Calu3 (cell line): ENCODE measurements at regions not wholly inside any gene's neighbourhood (a gene's known extent, or its start where the extent isn't known, plus 50 kb on each side); places are given as distances from the start of the nearest gene placed in this dataset.

Experiments
- BruUV-seq: library from RNA; stranded (reverse); fragments of 400-500 nt; replicated peaks from 2 replicates; lab custom pipeline; 2021; lab: Mats Ljungman, UMichigan
- CTCF ChIA-PET: fragments of 300-600 bp; sonication (Branson Sonifier 250); formaldehyde crosslinking; loops from one replicate; lab custom pipeline; 2022; ENCODE audit warnings: antibody characterized with exemption; lab: Charles Lee
- DNase-seq: peaks from one replicate; pipeline ENCODE4 v3.0.0; 2022
- H3K27ac Mint-ChIP-seq: one replicate; pipeline ENCODE4 v1.8.0; 2022; ENCODE audit warnings: mixed read lengths; ENCODE audit not compliant: unreplicated experiment
- H3K27me3 Mint-ChIP-seq: one replicate; pipeline ENCODE4 v1.8.0; 2022; ENCODE audit warnings: mixed read lengths; ENCODE audit not compliant: unreplicated experiment
- H3K36me3 Mint-ChIP-seq: one replicate; pipeline ENCODE4 v1.8.0; 2022; ENCODE audit warnings: mild to moderate bottlenecking, moderate library complexity, mixed read lengths; ENCODE audit not compliant: insufficient read depth, unreplicated experiment
- H3K4me1 Mint-ChIP-seq: one replicate; pipeline ENCODE4 v1.8.0; 2022; ENCODE audit warnings: mild to moderate bottlenecking, low read depth, mixed read lengths; ENCODE audit not compliant: unreplicated experiment
- H3K4me3 Mint-ChIP-seq: one replicate; pipeline ENCODE4 v1.8.0; 2022; ENCODE audit warnings: mild to moderate bottlenecking, low read depth, moderate library complexity, mixed read lengths; ENCODE audit not compliant: unreplicated experiment
- H3K9me3 Mint-ChIP-seq: one replicate; pipeline ENCODE4 v1.8.0; 2022; ENCODE audit warnings: low read depth, mixed read lengths; ENCODE audit not compliant: unreplicated experiment
- CTCF ChIP-seq: fragments of 200-600 bp; IDR thresholded peaks from one replicate; pipeline ENCODE4 v1.8.0; 2022; ENCODE audit warnings: antibody characterized with exemption; ENCODE audit not compliant: unreplicated experiment
- intact Hi-C: fragments of 100-400 bp; cut with micrococcal nuclease; formaldehyde crosslinking; loops from one replicate; pipeline ENCODE4 v1.10.0; 2022; ENCODE audit not compliant: unreplicated experiment

GRCh38 chr5:68370196-68370595 lies 154.6 kb downstream of the PIK3R1 start:
- Mint-ChIP-seq H3K27ac (no peak overlapping the region), H3K4me3 (no peak overlapping the region), H3K27me3 (no peaks in the 10 kb centered on the region), H3K9me3 (peaks cover 2% of the 10 kb centered on the region), H3K4me1 (peaks cover 12% of the 10 kb centered on the region), H3K36me3 (no peaks in the 10 kb centered on the region)
- TF ChIP-seq CTCF, result no peak
- no TSS peak for BruUV-seq
- intact Hi-C loops, result no loop called here
- DNase-seq, result no peak
- CTCF ChIA-PET, result no interaction called here

GRCh38 chr5:68371607-68372006 lies 156.1 kb downstream of the PIK3R1 start:
- peaks cover 2% of the 10 kb centered on the region for H3K9me3 Mint-ChIP-seq
- no peak for TF ChIP-seq CTCF
- no peaks in the 10 kb centered on the region for H3K36me3 Mint-ChIP-seq
- no TSS peak for BruUV-seq
- no peak overlapping the region for H3K27ac Mint-ChIP-seq
- no peaks in the 10 kb centered on the region for H3K27me3 Mint-ChIP-seq
- CTCF ChIA-PET, result no interaction called here
- H3K4me1 Mint-ChIP-seq, result peaks cover 12% of the 10 kb centered on the region
- H3K4me3 Mint-ChIP-seq, result no peak overlapping the region
- no peak for DNase-seq
- intact Hi-C loops, result no loop called here

- Mint-ChIP-seq H3K27me3 (no peaks in the 10 kb centered on the region), H3K27ac (no peak overlapping the region), H3K4me1 (peaks cover 12% of the 10 kb centered on the region), H3K36me3 (no peaks in the 10 kb centered on the region), H3K9me3 (peaks cover 2% of the 10 kb centered on the region), H3K4me3 (no peak overlapping the region)
- no TSS peak for BruUV-seq
- CTCF ChIA-PET, result no interaction called here
- DNase-seq, result no peak
- intact Hi-C loops, result no loop called here
- TF ChIP-seq CTCF, result no peak
These were observed 156.6 kb downstream of the PIK3R1 start for GRCh38 chr5:68372161-68372560.

GRCh38 chr5:68373050-68373449 lies 157.5 kb downstream of the PIK3R1 start:
- no peak overlapping the region for H3K4me3 Mint-ChIP-seq
- H3K9me3 Mint-ChIP-seq, result peaks cover 2% of the 10 kb centered on the region
- intact Hi-C loops, result no loop called here
- CTCF ChIA-PET, result no interaction called here
- H3K27me3 Mint-ChIP-seq, result no peaks in the 10 kb centered on the region
- no TSS peak for BruUV-seq
- H3K36me3 Mint-ChIP-seq, result no peaks in the 10 kb centered on the region
- H3K4me1 Mint-ChIP-seq, result peaks cover 12% of the 10 kb centered on the region
- no peak overlapping the region for H3K27ac Mint-ChIP-seq
- TF ChIP-seq CTCF, result no peak
- DNase-seq, result no peak
